ENCODE measurements at regions not wholly inside any gene's neighbourhood (a gene's known extent, or its start where the extent isn't known, plus 50 kb on each side); places are given as distances from the start of the nearest gene placed in this dataset.
A peak's percentile ranks its signal among the peaks of the same experiment; 100 is the strongest.
"Not testable (repeated sequence)": the region's sequence is repeated elsewhere in the genome, so short reads cannot be mapped to it uniquely, and the experiment has no call there.

GRCh38 chr12:131277186-131278091 is 323.7 kb downstream of the ADGRD1 start:
- peak; percentile 13 for DNase-seq

DNA sequence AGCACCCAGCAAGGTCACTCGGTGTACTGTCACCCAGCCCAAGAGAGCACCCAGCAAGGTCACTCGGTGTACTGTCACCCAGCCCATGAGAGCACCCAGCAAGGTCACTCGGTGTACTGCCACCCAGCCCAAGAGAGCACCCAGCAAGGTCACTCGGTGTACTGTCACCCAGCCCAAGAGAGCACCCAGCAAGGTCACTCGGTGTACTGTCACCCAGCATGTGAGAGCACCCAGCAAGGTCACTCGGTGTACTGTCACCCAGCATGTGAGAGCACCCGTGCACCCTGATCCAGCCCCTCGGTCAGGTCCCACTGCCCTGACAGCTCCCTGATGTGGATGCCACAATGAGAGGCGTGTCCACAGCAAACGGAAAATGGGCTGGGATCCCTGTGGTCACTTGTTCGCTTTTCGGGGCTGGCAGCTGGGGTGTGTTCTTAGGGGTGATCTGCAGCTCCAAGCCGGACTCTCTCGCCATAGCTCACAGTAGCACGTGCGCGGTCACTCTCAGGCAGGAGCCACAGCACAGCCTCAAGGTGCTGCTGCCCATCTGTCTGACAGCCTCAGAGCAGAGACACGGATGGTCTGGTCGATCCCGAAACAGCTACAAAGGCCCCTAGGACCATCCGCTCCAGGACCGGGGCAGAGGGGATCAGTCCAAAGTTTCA is 324.9 kb downstream of the ADGRD1 start:
- DNase-seq, result not testable (repeated sequence)

DNA sequence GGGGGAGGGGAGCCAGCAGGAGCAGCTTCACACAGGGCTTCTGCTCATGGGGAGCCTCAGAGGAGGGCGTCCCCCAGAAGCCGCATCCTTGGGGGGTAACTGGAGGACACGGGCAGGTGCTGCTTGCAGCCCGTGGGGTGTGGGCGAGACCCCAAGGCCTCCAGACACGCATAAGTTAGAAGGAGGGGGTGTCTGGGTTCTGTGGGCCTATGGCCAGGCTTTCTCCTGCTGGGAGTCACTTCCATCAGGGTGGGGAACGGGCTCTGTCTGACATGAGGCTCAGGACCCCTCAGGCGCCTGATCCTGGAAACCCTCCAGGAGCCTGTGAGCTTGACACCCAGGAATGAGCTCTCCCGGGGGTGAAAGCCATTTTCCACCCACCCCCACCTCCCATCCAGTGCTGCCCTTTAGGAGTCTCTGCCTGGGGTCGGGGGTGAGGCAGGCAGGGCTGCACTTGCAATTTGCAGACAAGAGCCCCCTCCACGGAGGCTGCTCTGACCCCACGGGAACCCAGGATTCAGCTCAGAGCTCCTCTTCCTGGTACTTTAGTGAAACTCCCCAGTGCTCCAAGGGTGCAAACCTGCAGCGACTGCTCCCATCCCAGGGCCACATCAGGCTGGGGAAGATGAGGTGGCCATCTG is 325.7 kb downstream of the ADGRD1 start:
- no peak for DNase-seq

GRCh38 chr12:131280426-131280825 is 326.7 kb downstream of the ADGRD1 start:
- DNase-seq, result no peak

- no peak for DNase-seq
Observed at GRCh38 chr12:131281016-131281415, 327.3 kb downstream of the ADGRD1 start.

DNA sequence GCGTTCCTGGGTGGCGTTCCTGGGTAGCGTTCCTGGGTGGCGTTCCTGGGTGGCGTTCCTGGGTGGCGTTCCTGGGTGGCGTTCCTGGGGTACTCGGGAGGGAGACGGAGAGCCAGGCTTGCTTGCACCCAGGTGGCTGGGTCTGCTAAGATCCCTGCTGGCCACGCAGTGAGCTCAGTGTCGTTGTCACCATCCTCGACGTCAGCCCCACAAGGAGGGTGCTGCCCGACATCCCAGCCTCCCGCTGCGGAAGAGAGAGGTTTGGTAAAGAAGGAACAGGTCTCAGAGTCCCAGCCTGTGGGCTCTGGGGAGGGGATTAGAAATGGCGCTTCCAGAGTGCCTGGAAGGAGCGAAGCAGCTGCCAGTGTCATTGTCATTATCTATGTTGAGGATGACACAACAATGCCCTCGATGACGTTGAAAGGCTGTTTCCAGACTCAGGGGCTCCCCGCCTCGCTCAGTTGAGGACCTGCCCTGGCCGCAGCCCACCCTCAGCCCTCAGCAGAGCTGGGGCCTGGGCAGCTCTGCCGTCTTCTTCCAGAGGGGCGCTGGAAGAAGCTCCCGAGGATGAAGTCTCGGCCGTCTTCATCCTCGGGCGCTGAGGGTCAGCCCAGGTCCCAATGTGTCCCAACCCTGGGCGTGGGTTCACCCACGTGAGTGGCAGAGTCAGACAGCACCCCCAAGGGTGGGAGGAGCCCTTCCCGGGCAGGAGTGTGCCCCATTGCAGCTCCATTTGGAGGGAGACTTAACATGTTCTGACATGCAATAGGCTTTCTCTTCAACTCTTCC is 328.8 kb downstream of the ADGRD1 start:
- DNase-seq, result no peak

DNA sequence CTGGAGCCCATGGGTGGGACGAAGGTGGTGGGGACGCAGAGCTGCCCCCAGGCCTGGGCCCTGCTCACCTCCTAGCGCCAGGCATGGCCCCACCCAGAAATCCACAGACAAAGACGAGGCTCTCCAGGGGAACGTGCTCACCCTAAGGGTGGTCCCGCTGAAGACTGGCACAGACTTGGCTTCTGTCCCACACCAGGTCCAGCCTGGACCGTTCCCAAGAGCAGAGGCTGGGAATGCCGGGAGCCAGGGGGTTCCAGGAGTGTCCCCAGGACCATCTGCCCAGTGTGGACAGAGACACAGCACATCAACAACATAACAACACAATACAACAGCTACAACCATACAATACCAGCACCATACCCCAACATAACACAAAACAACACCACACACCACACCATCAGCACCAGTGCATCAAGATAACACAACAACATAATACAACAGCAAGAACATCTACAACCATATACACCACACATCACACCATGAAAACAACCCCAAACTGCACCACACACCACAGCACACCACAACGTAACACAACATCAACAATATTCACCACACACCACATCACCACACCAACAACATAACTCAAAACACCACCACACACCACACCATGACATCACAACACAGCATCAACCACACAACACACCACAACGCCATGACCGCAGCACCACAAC is 329.6 kb downstream of the ADGRD1 start:
- DNase-seq, result no peak

DNA sequence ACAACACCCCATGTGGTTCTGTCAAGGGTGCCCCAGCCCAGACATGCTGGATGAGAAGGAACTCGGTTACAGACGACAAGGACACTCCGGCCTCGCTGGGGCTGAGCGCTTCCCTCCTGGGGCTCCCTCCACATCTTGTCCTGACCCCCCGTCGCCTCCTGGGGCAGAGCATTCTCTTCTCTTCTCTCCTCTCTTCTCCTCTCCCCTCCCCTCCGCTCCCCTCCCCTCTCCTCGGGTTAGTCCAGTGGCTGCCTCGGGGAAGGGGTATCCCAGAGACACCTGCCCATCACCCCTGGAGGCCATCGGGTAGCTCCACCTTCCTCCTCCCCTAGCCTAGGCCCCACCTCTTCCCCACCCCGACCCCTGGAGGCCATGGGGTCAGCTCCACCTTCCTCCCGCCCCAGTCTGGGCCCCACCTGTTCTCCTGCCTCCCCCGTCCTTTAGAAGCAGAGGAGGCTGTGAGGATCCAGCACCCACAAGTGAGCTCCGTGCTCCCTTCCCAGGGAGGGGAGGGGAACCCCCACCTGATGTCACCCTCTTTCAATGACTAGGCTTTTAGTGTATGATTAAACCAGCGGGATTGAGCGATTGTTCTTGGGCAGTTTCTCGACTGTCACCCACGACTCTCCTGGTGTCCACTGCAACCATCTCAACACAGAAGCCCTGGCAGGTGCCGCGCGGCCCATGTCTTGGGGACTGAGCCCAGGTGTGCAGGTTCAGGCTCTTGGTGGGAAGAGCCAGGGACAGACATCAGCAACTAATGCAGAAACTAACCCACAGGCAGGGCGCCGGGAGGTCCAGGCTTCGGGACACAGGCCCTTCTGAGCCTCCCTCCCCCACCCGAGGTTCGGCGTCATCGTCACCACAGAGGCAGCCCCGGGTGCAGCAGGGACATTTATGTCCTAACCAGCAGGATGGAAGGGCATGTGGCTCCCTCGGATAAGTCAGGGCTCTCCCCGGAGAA is 330.4 kb downstream of the ADGRD1 start:
- not testable (repeated sequence) for DNase-seq

DNA sequence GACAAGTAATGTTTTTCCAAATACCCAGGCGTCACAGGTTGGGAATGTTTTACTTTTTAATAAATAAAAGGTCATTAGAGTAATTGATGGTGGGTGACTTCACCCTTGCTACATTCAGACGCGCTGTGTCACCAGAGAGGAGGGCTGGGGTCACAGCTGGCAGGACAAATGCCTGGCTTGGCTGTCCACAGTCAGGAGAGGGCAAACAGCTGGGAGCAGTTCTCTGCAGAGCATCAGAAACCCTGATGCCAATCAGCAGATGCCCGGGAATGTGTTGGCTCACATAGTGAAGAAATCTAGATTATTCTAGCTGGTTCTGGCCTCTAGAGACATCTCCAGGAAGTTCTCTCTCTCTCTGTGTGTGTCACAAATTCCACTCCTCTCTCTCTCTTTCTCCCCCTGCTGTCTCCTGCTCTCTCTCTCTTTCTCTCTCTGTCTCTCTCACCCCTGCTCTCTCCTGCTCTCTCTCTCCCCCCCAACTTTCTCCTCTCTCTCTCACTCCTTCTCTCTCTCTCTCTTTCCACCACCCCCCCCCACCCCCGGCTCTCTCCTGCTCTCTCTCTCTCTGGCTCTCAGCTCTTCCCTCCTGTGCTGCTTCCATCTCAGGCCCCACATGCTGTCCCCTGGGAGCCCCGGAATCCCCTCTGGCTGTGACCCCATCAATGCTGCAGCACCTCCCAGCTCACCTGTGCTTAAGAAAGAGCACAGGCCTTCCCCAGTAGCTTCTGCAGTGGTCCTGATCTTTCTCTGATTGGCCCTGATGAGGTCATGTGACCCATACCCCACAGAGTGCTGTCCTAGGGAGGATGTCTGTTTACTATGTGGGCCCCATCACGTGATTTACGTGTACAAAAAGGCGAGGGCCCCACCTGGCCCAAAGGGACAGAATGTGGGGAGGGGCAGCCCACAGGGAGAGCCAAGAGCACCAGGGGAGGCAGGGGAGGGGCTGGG is 331.5 kb downstream of the ADGRD1 start:
- DNase-seq, result not testable (repeated sequence)

DNA sequence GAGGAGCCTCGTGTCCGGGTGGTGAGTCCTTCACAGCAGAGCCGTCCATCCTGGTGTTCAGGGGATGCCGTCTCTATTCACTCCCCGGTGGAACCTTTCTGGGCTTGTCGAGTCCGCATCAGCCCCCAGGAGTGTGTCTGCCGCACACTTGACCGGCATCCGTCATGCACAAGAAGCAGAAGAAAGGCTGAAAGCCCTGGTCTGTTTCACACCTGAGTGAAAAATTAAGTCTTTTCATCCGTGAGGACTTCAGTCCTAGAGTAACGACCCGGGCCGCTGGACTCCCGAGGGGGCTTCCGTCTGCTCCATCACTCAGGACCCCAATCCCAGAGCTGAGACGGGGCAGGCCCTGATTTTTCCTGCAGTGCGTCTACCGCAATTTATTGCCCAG is 332.2 kb downstream of the ADGRD1 start:
- not testable (repeated sequence) for DNase-seq

GRCh38 chr12:131286301-131286700 is 332.6 kb downstream of the ADGRD1 start:
- not testable (repeated sequence) for DNase-seq

GRCh38 chr12:131287015-131287937 is 333.6 kb downstream of the ADGRD1 start:
- DNase-seq, result no peak

- DNase-seq, result no peak
Observed at GRCh38 chr12:131287938-131288764, 334.4 kb downstream of the ADGRD1 start.

GRCh38 chr12:131288765-131289695 is 335.3 kb downstream of the ADGRD1 start:
- DNase-seq, result not testable (repeated sequence)

DNA sequence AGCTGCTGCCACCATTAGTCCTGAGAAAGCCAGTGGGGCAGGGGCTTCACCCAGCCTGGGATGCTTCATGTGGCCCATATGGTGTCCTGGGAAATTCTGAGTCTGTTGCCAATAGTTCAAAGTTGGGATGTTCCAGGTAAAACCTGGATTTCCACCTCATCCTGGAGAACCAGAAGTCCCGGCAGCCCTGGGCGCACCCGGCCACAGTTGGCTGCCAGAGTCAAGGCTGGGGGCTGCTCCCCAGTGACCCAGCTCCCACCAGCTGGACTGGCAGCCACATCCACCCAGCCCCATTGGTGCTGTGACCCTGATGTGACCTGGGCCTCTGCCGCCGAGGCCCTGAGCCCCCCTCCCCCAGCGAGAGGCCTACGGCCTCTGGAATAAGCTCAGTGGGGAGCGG is 336.1 kb downstream of the ADGRD1 start:
- DNase-seq, result not testable (repeated sequence)

GRCh38 chr12:131290255-131290959 is 336.7 kb downstream of the ADGRD1 start:
- DNase-seq, result no peak
